ENCODE measurements at regions not wholly inside any gene's neighbourhood (a gene's known extent, or its start where the extent isn't known, plus 50 kb on each side); places are given as distances from the start of the nearest gene placed in this dataset.
A peak's percentile ranks its signal among the peaks of the same experiment; 100 is the strongest.
"Not testable (repeated sequence)": the region's sequence is repeated elsewhere in the genome, so short reads cannot be mapped to it uniquely, and the experiment has no call there.

DNA sequence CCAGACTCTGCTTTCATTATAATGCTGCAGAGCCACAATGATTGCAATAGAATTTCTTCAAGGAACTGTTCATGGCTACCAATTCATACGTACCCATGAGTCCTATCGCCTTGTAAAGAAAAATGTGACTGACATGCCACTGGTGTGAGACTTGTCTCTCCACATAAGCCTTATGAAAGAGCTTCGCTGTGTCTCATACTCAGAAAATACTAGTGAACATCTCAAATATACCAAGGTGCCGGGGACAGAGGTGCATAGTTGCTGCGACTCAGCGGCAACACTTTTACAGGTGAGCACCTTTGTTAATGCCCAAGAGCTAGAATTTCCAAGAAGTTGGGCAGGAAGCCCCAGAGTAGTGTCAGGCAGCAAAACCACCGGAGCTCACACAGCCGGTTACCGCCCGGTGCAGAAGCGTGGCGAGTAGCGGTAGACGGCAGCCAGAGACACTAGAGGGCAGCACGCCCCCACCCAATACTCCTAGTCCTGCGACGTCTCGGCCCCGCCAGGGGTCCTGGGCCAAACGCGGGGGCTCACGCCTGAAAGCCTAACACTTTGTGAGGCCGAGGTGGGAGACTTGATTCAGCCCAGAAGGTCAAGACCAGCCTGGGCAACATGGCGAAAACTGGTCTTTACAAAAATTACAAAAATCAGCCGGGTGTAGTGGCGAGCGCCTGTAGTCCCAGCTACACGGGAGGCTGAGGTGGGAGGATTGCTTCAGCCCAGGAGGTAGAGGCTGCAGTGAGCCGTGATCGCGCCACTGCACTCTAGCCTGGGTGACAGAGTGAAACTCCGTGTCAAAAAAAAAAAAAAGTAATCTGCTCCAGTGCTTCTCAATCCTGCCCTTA, 50.5 kb upstream of the CCL21 start:
- H3K27ac ChIP-seq (ENCODE audit: low read depth); H3K4me2 ChIP-seq; H3K36me3 ChIP-seq (ENCODE audit: insufficient read depth); H3K79me2 ChIP-seq (replicated peaks; ENCODE audit: insufficient read depth); H4K20me1 ChIP-seq (replicated peaks; ENCODE audit: insufficient read depth); H3K9me2 ChIP-seq (ENCODE audit: insufficient read depth); H3K27ac Mint-ChIP-seq; H3K4me1 ChIP-seq (ENCODE audit: insufficient read depth); H3K27me3 Mint-ChIP-seq (ENCODE audit: insufficient read depth, low read depth, poor library complexity); H3K27me3 ChIP-seq (ENCODE audit: insufficient read depth); H3K4me3 Mint-ChIP-seq; H3K4me3 ChIP-seq; H3K9me3 Mint-ChIP-seq; H3F3A ChIP-seq (replicated peaks; ENCODE audit: low read depth); H3K4me1 Mint-ChIP-seq; H3K36me3 Mint-ChIP-seq (ENCODE audit: low read depth); H2AFZ ChIP-seq: not testable (repeated sequence)
- DNase-seq (ENCODE audit: low spot score) (peak; percentile 87), ATAC-seq (peak; percentile 100)
- TF ChIP-seq, protein P1, sequence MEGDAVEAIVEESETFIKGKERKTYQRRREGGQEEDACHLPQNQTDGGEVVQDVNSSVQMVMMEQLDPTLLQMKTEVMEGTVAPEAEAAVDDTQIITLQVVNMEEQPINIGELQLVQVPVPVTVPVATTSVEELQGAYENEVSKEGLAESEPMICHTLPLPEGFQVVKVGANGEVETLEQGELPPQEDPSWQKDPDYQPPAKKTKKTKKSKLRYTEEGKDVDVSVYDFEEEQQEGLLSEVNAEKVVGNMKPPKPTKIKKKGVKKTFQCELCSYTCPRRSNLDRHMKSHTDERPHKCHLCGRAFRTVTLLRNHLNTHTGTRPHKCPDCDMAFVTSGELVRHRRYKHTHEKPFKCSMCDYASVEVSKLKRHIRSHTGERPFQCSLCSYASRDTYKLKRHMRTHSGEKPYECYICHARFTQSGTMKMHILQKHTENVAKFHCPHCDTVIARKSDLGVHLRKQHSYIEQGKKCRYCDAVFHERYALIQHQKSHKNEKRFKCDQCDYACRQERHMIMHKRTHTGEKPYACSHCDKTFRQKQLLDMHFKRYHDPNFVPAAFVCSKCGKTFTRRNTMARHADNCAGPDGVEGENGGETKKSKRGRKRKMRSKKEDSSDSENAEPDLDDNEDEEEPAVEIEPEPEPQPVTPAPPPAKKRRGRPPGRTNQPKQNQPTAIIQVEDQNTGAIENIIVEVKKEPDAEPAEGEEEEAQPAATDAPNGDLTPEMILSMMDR (conservative IDR thresholded peaks at IDR 0.05; ENCODE audit: low read depth in 2 of 2), result peak; percentile 78 to 94
